Fibroblast of mammary gland (primary cell): ENCODE measurements at regions not wholly inside any gene's neighbourhood (a gene's known extent, or its start where the extent isn't known, plus 50 kb on each side); places are given as distances from the start of the nearest gene placed in this dataset.
"Not testable (repeated sequence)": the region's sequence is repeated elsewhere in the genome, so short reads cannot be mapped to it uniquely, and the experiment has no call there.

Experiments used
- DNase-seq: peaks from one replicate; pipeline ENCODE4 v3.0.0-alpha.2; 2010; ENCODE audit warnings: low read depth
- H3K4me3 ChIP-seq: 2 replicates; pipeline ENCODE4 v1.5.1; 2011; ENCODE audit warnings: low read depth, mild to moderate bottlenecking, low read length, moderate library complexity; ENCODE audit not compliant: control insufficient read depth
- CTCF ChIP-seq: conservative IDR thresholded peaks from 2 replicates; pipeline ENCODE4 v1.5.1; 2011; ENCODE audit warnings: low read depth, low read length, inconsistent platforms; ENCODE audit not compliant: control insufficient read depth, insufficient read depth

GRCh38 chr7:19969859-19970493, 196.6 kb upstream of the TMEM196 start:
- no peak overlapping the region for H3K4me3 ChIP-seq
- no peak for TF ChIP-seq CTCF
- DNase-seq: no peak

GRCh38 chr7:19964246-19964645, 190.8 kb upstream of the TMEM196 start:
- peak; percentile 80 for DNase-seq
- no peak overlapping the region for H3K4me3 ChIP-seq
- no peak for TF ChIP-seq CTCF

- no peak for TF ChIP-seq CTCF
- peak; percentile 39 for DNase-seq
Measured at GRCh38 chr7:19963695-19964094, 190.3 kb upstream of the TMEM196 start.

GRCh38 chr7:19958309-19958896, 185.0 kb upstream of the TMEM196 start:
- no peak overlapping the region for H3K4me3 ChIP-seq
- no peak for TF ChIP-seq CTCF
- peak; percentile 93 for DNase-seq

More at GRCh38 chr7:19963695-19964094, 190.3 kb upstream of the TMEM196 start:
- H3K4me3 ChIP-seq: no peak overlapping the region

GRCh38 chr7:19957664-19958063, 184.2 kb upstream of the TMEM196 start:
- no peak for TF ChIP-seq CTCF
- H3K4me3 ChIP-seq: no peak overlapping the region
- DNase-seq: peak; percentile 44

GRCh38 chr7:19954166-19954565, 180.7 kb upstream of the TMEM196 start:
- not testable (repeated sequence) for DNase-seq, H3K4me3 ChIP-seq

- not testable (repeated sequence) for DNase-seq, H3K4me3 ChIP-seq
Measured at GRCh38 chr7:19953411-19953810, 180.0 kb upstream of the TMEM196 start.

- H3K4me3 ChIP-seq: no peak overlapping the region
- no peak for TF ChIP-seq CTCF
Measured at GRCh38 chr7:19948160-19948559, 174.7 kb upstream of the TMEM196 start.

More at GRCh38 chr7:19948160-19948559, 174.7 kb upstream of the TMEM196 start:
- DNase-seq: no peak
